ENCODE measurements at regions not wholly inside any gene's neighbourhood (a gene's known extent, or its start where the extent isn't known, plus 50 kb on each side); places are given as distances from the start of the nearest gene placed in this dataset.

DNA sequence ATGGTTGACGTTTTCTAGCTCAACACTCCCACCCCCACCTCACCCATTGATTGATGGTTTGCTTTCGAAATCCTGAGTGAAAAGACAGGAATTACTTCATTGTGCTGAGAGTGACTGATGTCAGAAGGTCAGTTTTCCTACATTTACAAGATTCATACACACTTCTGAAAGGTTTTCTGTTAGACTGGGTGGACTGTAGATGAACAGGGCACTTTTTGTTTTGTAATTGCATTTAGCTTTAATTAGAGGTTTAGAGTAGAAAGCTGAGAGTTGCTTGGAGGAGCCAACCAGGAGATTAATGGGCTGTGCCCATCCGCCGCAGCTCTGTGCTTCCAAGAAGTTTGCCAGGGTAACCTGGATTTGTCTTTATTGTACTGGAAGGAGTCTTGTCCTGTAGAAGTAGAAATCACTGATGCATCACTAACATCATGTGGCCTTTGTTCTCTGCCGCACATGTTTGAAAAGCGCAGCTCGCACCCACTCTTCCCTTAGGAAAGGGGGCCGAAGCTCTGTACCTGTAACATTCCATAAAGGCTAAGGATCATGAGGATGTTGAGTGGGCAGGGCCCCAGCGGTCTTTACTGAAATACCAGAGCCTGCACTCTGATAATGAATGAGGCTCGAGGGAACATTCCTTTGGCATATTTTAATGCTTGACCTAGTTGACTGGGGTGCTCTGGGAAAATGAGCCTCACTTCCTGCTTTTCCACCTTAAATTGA lies 267.6 kb upstream of the DMRT1 start:
- TF ChIP-seq, protein P1, sequence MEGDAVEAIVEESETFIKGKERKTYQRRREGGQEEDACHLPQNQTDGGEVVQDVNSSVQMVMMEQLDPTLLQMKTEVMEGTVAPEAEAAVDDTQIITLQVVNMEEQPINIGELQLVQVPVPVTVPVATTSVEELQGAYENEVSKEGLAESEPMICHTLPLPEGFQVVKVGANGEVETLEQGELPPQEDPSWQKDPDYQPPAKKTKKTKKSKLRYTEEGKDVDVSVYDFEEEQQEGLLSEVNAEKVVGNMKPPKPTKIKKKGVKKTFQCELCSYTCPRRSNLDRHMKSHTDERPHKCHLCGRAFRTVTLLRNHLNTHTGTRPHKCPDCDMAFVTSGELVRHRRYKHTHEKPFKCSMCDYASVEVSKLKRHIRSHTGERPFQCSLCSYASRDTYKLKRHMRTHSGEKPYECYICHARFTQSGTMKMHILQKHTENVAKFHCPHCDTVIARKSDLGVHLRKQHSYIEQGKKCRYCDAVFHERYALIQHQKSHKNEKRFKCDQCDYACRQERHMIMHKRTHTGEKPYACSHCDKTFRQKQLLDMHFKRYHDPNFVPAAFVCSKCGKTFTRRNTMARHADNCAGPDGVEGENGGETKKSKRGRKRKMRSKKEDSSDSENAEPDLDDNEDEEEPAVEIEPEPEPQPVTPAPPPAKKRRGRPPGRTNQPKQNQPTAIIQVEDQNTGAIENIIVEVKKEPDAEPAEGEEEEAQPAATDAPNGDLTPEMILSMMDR (IDR thresholded peaks at IDR 0.05): no peak
- TF ChIP-seq POLR2A (IDR thresholded peaks at IDR 0.05): no peak

Measured in heart left ventricle (tissue), 13 donors.